Gastrocnemius medialis (tissue), 4 donors: ENCODE measurements at regions not wholly inside any gene's neighbourhood (a gene's known extent, or its start where the extent isn't known, plus 50 kb on each side); places are given as distances from the start of the nearest gene placed in this dataset.

Source experiments
- ATAC-seq, 2 donors: fragments of 150-250 bp; one replicate each; pipeline ENCODE4 v1.9.1; 2016
- DNase-seq, 2 donors: peaks; one replicate each; pipeline ENCODE4 v3.0.0-alpha.2; 2019
- H3K27ac ChIP-seq, 4 donors: fragments of 200-600 bp; sonication (generic); 1 replicate in 1 of 4; 2 replicates in 3 of 4; pipeline ENCODE4 v1.5.1; 2016 to 2018; ENCODE audit warnings: mild to moderate bottlenecking in 2 of 4, moderate library complexity in 1 of 4
- H3K27me3 ChIP-seq, 3 donors: fragments of 200-600 bp; sonication (generic) in 2 of 3; 1 replicate in 1 of 3; 2 replicates in 2 of 3; pipeline versions ENCODE4 v1.5.1 to v1.6.0; 2016 to 2019; ENCODE audit warnings: mild to moderate bottlenecking in 1 of 3, moderate library complexity in 1 of 3
- H3K36me3 ChIP-seq, 2 donors: fragments of 200-600 bp; sonication (generic) in 1 of 2; one replicate each; pipeline ENCODE4 v1.5.1; 2017 to 2018
- H3K4me1 ChIP-seq, 2 donors: fragments of 200-600 bp; sonication (generic) in 1 of 2; one replicate each; pipeline ENCODE4 v1.5.1; 2016 to 2017; ENCODE audit warnings: mild to moderate bottlenecking in 2 of 2
- H3K4me3 ChIP-seq, 4 donors: fragments of 200-600 bp; sonication (generic) in 3 of 4; 1 replicate in 1 of 4; 2 replicates in 3 of 4; pipeline ENCODE4 v1.5.1; 2016 to 2019; ENCODE audit warnings: mild to moderate bottlenecking in 2 of 4
- H3K9me3 ChIP-seq, 3 donors: fragments of 200-600 bp; sonication (generic) in 2 of 3; 1 replicate in 1 of 3; 2 replicates in 2 of 3; pipeline ENCODE4 v1.5.1; 2016 to 2019
- CTCF ChIP-seq, 5 experiments: fragments of 450-650 bp in 3 of 5; fragments of 200-600 bp in 2 of 5; sonication (generic) in 2 of 5; IDR thresholded peaks in 4 of 5; conservative IDR thresholded peaks in 1 of 5; 1 replicate in 4 of 5; 2 replicates in 1 of 5; pipeline ENCODE4 v1.5.1; 2016 to 2019; ENCODE audit warnings: antibody characterized with exemption in 5 of 5, mild to moderate bottlenecking in 3 of 5, moderate library complexity in 3 of 5
- POLR2A ChIP-seq, 2 donors: fragments of 450-650 bp; IDR thresholded peaks; one replicate each; pipeline ENCODE4 v1.6.1; 2017; ENCODE audit warnings: antibody characterized with exemption in 2 of 2, mild to moderate bottlenecking in 2 of 2, moderate library complexity in 2 of 2
- in situ Hi-C, 4 donors: fragments of 200-750 bp; cut with MboI; loops; one replicate each; pipeline versions ENCODE4 v1.15.0 to v1.8.0; 2017; ENCODE audit warnings: low sequenced_read_pairs in 4 of 4
- intact Hi-C: fragments of 100-400 bp; cut with DNase I; formaldehyde crosslinking; loops from one replicate; pipeline ENCODE4 v1.15.1; 2023; ENCODE audit warnings: low total_unique reads

- no peaks in the 10 kb centered on the region for H3K4me1 ChIP-seq
- intact Hi-C loops (no loop called here), in situ Hi-C loops (no loop called here)
- no peak for DNase-seq
- no peaks in the 10 kb centered on the region for H3K36me3 ChIP-seq
- H3K4me3 ChIP-seq = no peak overlapping the region
- H3K27me3 ChIP-seq = no peaks in the 10 kb centered on the region
- H3K27ac ChIP-seq = no peak overlapping the region
- TF ChIP-seq CTCF (IDR thresholded peaks at IDR 0.05 in 4 of 5, conservative IDR thresholded peaks at IDR 0.05 in 1 of 5) = no peak
- no peak for TF ChIP-seq POLR2A (IDR thresholded peaks at IDR 0.05)
- ATAC-seq = no peak
- no peaks in the 10 kb centered on the region for H3K9me3 ChIP-seq
Observed at GRCh38 chr2:221822416-221822815, 250.3 kb upstream of the EPHA4 start.

GRCh38 chr2:221818616-221819320, 246.7 kb upstream of the EPHA4 start:
- ATAC-seq = no peak
- TF ChIP-seq CTCF (IDR thresholded peaks at IDR 0.05 in 4 of 5, conservative IDR thresholded peaks at IDR 0.05 in 1 of 5) (no peak), POLR2A (IDR thresholded peaks at IDR 0.05) (no peak)
- in situ Hi-C loops = no loop called here
- H3K36me3 ChIP-seq = no peaks in the 10 kb centered on the region
- H3K4me3 ChIP-seq = no peak overlapping the region
- H3K4me1 ChIP-seq = no peaks in the 10 kb centered on the region
- H3K27ac ChIP-seq = no peak overlapping the region
- DNase-seq = no peak
- intact Hi-C loops = no loop called here
- no peaks in the 10 kb centered on the region for H3K9me3 ChIP-seq
- no peaks in the 10 kb centered on the region for H3K27me3 ChIP-seq

- Histone ChIP-seq H3K9me3 (no peaks in the 10 kb centered on the region), H3K36me3 (no peaks in the 10 kb centered on the region), H3K27me3 (no peaks in the 10 kb centered on the region), H3K4me1 (no peaks in the 10 kb centered on the region), H3K27ac (no peak overlapping the region), H3K4me3 (no peak overlapping the region)
- no peak for ATAC-seq
- intact Hi-C loops = no loop called here
- TF ChIP-seq CTCF (IDR thresholded peaks at IDR 0.05 in 4 of 5, conservative IDR thresholded peaks at IDR 0.05 in 1 of 5) (no peak), POLR2A (IDR thresholded peaks at IDR 0.05) (no peak)
- no peak for DNase-seq
- in situ Hi-C loops = no loop called here
Observed at GRCh38 chr2:221817878-221818277, 245.8 kb upstream of the EPHA4 start.

- in situ Hi-C loops = no loop called here
- H3K9me3 ChIP-seq = no peaks in the 10 kb centered on the region
Observed at GRCh38 chr2:221817052-221817451, 244.9 kb upstream of the EPHA4 start.

More at GRCh38 chr2:221817052-221817451, 244.9 kb upstream of the EPHA4 start:
- ATAC-seq (no peak), DNase-seq (no peak)
- H3K27me3 ChIP-seq = no peaks in the 10 kb centered on the region
- H3K4me3 ChIP-seq = no peak overlapping the region
- intact Hi-C loops = no loop called here
- H3K4me1 ChIP-seq = no peaks in the 10 kb centered on the region
- H3K36me3 ChIP-seq = no peaks in the 10 kb centered on the region
- TF ChIP-seq CTCF (IDR thresholded peaks at IDR 0.05 in 4 of 5, conservative IDR thresholded peaks at IDR 0.05 in 1 of 5) (no peak), POLR2A (IDR thresholded peaks at IDR 0.05) (no peak)
- H3K27ac ChIP-seq = no peak overlapping the region
